Osteocyte (in vitro differentiated cells): ENCODE measurements at regions not wholly inside any gene's neighbourhood (a gene's known extent, or its start where the extent isn't known, plus 50 kb on each side); places are given as distances from the start of the nearest gene placed in this dataset.

Experiments
- DNase-seq: peaks from one replicate; pipeline ENCODE4 v3.0.0; 2021; ENCODE audit warnings: mixed read lengths; ENCODE audit not compliant: unreplicated experiment; ENCODE audit errors: extremely low spot score
- H3K27ac Mint-ChIP-seq: one replicate; pipeline ENCODE4 v1.8.0; 2021; ENCODE audit warnings: mild to moderate bottlenecking, mixed read lengths; ENCODE audit not compliant: unreplicated experiment
- H3K27me3 Mint-ChIP-seq: one replicate; pipeline ENCODE4 v1.8.0; 2021; ENCODE audit warnings: mixed read lengths; ENCODE audit not compliant: unreplicated experiment
- H3K36me3 Mint-ChIP-seq: one replicate; pipeline ENCODE4 v1.8.0; 2021; ENCODE audit warnings: mixed read lengths; ENCODE audit not compliant: unreplicated experiment
- H3K4me1 Mint-ChIP-seq: one replicate; pipeline ENCODE4 v1.8.0; 2021; ENCODE audit warnings: mixed read lengths; ENCODE audit not compliant: unreplicated experiment
- H3K4me3 Mint-ChIP-seq: one replicate; pipeline ENCODE4 v1.8.0; 2021; ENCODE audit warnings: mild to moderate bottlenecking, moderate library complexity, mixed read lengths; ENCODE audit not compliant: unreplicated experiment
- H3K9me3 Mint-ChIP-seq: one replicate; pipeline ENCODE4 v1.8.0; 2021; ENCODE audit warnings: mixed read lengths; ENCODE audit not compliant: unreplicated experiment
- TF ChIP-seq, protein P1 (sequence below): fragments of 200-600 bp; sonication (generic); IDR thresholded peaks from 2 replicates; pipeline ENCODE4 v1.5.0; 2021; ENCODE audit warnings: antibody characterized with exemption, mild to moderate bottlenecking, moderate library complexity

DNA sequence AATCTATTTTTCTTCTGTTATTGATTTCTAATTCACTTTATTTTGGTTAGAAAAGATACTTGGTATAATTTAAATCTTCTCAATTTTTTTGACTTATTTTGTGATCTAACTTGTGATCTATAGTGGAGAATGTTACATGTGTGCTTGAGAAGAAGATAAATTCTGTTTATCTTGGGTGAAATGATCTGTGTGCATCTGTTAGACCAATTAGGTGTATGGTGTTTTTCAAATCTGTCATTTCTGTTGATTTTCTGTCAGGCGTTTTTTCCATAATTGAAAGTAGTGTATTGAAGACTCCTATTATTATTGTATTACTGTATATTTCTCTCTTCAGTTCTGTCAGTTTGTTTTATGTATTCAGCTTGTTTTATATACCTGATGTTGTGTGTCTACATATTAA is 1668.3 kb downstream of the PLA2G4A start:
- H3K4me1 Mint-ChIP-seq: no peaks in the 10 kb centered on the region
- no peaks in the 10 kb centered on the region for H3K36me3 Mint-ChIP-seq
- H3K27me3 Mint-ChIP-seq: no peaks in the 10 kb centered on the region
- peaks cover 7% of the 10 kb centered on the region for H3K9me3 Mint-ChIP-seq
- TF ChIP-seq, protein P1, sequence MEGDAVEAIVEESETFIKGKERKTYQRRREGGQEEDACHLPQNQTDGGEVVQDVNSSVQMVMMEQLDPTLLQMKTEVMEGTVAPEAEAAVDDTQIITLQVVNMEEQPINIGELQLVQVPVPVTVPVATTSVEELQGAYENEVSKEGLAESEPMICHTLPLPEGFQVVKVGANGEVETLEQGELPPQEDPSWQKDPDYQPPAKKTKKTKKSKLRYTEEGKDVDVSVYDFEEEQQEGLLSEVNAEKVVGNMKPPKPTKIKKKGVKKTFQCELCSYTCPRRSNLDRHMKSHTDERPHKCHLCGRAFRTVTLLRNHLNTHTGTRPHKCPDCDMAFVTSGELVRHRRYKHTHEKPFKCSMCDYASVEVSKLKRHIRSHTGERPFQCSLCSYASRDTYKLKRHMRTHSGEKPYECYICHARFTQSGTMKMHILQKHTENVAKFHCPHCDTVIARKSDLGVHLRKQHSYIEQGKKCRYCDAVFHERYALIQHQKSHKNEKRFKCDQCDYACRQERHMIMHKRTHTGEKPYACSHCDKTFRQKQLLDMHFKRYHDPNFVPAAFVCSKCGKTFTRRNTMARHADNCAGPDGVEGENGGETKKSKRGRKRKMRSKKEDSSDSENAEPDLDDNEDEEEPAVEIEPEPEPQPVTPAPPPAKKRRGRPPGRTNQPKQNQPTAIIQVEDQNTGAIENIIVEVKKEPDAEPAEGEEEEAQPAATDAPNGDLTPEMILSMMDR: no peak
- no peak overlapping the region for H3K27ac Mint-ChIP-seq
- no peak for DNase-seq
- no peak overlapping the region for H3K4me3 Mint-ChIP-seq

DNA sequence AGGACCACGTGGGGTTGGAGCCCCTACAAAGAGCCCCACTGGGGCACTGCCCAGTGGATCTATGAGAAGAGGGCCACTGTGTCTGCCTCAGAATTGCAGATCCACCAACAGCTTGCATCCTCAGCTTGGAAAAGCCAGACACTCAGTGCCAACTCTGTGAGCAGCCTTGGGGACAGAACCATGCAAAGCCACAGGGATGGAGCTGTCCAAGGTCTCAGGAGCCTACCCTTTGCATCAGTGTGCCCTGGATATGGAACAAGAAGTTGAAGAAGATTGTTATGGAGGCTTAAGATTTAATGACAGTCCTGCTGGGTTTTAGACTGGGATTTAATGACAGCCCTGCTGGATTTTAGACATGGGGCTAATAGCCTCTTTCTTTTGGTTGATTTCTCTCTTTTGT is 1670.9 kb downstream of the PLA2G4A start:
- Mint-ChIP-seq H3K9me3 (peaks cover 7% of the 10 kb centered on the region), H3K27ac (no peak overlapping the region), H3K36me3 (no peaks in the 10 kb centered on the region), H3K27me3 (no peaks in the 10 kb centered on the region), H3K4me3 (no peak overlapping the region), H3K4me1 (peaks cover 2% of the 10 kb centered on the region)
- TF ChIP-seq, protein P1: no peak
- no peak for DNase-seq

DNA sequence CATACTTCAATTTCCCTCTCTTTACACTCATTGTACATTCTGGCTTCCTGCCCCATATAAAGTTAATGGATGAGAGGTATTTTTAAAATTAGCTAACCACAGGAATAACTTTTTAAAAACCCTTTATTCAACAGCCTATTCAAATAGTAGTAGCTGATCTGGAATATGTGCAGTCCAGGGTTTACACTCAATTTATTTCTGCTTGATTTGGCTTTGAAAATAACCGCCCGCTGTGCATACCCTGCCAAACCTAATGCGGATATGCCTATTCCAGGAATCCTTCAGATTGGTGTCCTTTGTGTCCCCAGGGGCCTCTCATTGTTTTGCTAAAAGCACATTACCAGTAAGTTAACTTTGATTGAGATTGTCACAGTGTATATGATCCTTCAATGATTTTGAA is 1686.2 kb downstream of the PLA2G4A start:
- H3K27ac Mint-ChIP-seq: no peak overlapping the region
- TF ChIP-seq, protein P1: no peak
- DNase-seq: no peak
- H3K4me3 Mint-ChIP-seq: no peak overlapping the region
- no peaks in the 10 kb centered on the region for H3K27me3 Mint-ChIP-seq
- no peaks in the 10 kb centered on the region for H3K9me3 Mint-ChIP-seq
- no peaks in the 10 kb centered on the region for H3K36me3 Mint-ChIP-seq
- H3K4me1 Mint-ChIP-seq: no peaks in the 10 kb centered on the region

DNA sequence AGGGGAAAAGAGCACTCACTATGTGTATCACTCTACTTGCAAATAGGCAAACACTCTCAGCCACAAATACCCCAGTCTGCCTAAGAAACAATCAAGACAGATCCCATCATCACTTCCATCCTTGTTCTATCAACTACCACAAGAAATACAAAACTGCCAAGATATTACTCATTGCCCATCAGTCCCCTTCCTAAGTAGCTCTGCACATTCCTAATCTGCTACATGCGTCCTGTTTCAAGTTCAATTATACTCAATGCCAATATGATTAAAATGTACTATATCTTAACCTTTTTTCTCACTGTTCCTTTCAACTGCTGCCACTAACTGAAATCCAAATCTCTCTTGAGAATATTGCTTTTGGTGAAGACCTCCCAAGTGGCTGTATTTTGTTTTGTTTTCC is 1688.4 kb downstream of the PLA2G4A start:
- H3K9me3 Mint-ChIP-seq: peaks cover 2% of the 10 kb centered on the region
- no peaks in the 10 kb centered on the region for H3K27me3 Mint-ChIP-seq
- no peak overlapping the region for H3K4me3 Mint-ChIP-seq
- TF ChIP-seq, protein P1: no peak
- no peak for DNase-seq
- no peak overlapping the region for H3K27ac Mint-ChIP-seq
- no peaks in the 10 kb centered on the region for H3K36me3 Mint-ChIP-seq
- H3K4me1 Mint-ChIP-seq: no peaks in the 10 kb centered on the region

DNA sequence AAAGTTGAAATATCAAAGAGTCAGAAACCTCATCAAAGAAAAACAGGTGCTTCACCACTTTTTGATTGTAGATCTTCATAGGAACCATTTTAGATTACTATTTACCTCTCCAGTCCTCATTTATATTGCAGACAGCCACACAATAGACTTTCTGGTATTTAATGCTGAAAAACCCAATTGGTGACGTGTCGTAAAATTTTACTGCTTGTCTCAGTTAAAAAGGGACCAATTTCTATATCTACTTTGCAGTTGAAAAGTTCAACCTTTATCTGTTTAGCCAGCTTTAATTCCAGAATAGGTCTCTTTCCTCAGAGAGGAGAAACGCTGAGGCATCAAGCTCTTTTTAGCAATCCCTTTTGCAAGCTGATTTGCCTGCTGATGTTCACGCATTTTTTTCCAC is 1722.4 kb downstream of the PLA2G4A start:
- no peaks in the 10 kb centered on the region for H3K4me1 Mint-ChIP-seq
- no peak overlapping the region for H3K4me3 Mint-ChIP-seq
- no peak overlapping the region for H3K27ac Mint-ChIP-seq
- DNase-seq: no peak
- H3K36me3 Mint-ChIP-seq: no peaks in the 10 kb centered on the region
- TF ChIP-seq, protein P1: no peak
- peaks cover 6% of the 10 kb centered on the region for H3K9me3 Mint-ChIP-seq
- no peaks in the 10 kb centered on the region for H3K27me3 Mint-ChIP-seq
